ENCODE measurements at regions not wholly inside any gene's neighbourhood (a gene's known extent, or its start where the extent isn't known, plus 50 kb on each side); places are given as distances from the start of the nearest gene placed in this dataset.
"Not testable (repeated sequence)": the region's sequence is repeated elsewhere in the genome, so short reads cannot be mapped to it uniquely, and the experiment has no call there.

DNA sequence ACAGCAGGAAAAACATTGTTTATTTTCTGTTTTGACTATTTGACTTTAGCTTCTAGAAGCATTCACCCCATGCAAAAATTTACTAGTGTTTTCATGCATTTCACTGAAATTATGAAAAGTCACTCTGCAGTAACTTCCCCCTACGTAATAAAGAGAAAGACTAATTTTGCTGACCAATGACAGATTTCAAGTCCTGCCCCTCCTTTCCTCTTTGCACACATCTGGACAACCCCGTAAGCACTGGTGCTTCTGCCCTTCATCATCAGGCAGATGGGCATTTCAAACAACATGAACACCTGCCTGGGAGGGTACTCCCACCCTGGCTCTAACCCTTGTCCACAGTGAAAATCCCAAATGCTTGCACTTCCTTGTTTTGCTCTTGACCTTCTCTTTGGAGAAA, 815.0 kb upstream of the ID2 start:
- peak overlapping the region; percentile 58 for H3K4me2 ChIP-seq (ENCODE audit: low read depth, low read length, poor library complexity, severe bottlenecking)
- H3K9me2 ChIP-seq (replicated peaks; ENCODE audit: low read depth, low read length) = no peaks in the 10 kb centered on the region
- no peak overlapping the region for H3K9ac ChIP-seq (ENCODE audit: low read depth, low read length, poor library complexity, severe bottlenecking)
- H3K4me1 ChIP-seq (ENCODE audit: insufficient read depth, low read length, poor library complexity, severe bottlenecking) = peaks cover 39% of the 10 kb centered on the region
- TF ChIP-seq, protein P1, sequence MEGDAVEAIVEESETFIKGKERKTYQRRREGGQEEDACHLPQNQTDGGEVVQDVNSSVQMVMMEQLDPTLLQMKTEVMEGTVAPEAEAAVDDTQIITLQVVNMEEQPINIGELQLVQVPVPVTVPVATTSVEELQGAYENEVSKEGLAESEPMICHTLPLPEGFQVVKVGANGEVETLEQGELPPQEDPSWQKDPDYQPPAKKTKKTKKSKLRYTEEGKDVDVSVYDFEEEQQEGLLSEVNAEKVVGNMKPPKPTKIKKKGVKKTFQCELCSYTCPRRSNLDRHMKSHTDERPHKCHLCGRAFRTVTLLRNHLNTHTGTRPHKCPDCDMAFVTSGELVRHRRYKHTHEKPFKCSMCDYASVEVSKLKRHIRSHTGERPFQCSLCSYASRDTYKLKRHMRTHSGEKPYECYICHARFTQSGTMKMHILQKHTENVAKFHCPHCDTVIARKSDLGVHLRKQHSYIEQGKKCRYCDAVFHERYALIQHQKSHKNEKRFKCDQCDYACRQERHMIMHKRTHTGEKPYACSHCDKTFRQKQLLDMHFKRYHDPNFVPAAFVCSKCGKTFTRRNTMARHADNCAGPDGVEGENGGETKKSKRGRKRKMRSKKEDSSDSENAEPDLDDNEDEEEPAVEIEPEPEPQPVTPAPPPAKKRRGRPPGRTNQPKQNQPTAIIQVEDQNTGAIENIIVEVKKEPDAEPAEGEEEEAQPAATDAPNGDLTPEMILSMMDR (conservative IDR thresholded peaks at IDR 0.05; ENCODE audit: low read length) = no peak
- no peak for TF ChIP-seq EZH2phosphoT487 (IDR thresholded peaks at IDR 0.05; ENCODE audit: borderline replicate concordance)
- H3K9me3 ChIP-seq (ENCODE audit: insufficient read depth, low read depth, low read length) = no peaks in the 10 kb centered on the region
- no peak overlapping the region for H2AFZ ChIP-seq (ENCODE audit: low read length)
- no peaks in the 10 kb centered on the region for H3K27me3 ChIP-seq (ENCODE audit: insufficient read depth, low read length, poor library complexity, severe bottlenecking)
- no peaks in the 10 kb centered on the region for H4K20me1 ChIP-seq (ENCODE audit: insufficient read depth, low read length, poor library complexity, severe bottlenecking)
- H3K79me2 ChIP-seq (ENCODE audit: insufficient read depth, low read length) = no peaks in the 10 kb centered on the region
- no peak overlapping the region for H3K4me3 ChIP-seq (ENCODE audit: low read length, poor library complexity, severe bottlenecking)
- H3K36me3 ChIP-seq (ENCODE audit: insufficient read depth, low read length) = no peaks in the 10 kb centered on the region
- H3F3A ChIP-seq (ENCODE audit: low read depth) = no peaks in the 10 kb centered on the region

DNA sequence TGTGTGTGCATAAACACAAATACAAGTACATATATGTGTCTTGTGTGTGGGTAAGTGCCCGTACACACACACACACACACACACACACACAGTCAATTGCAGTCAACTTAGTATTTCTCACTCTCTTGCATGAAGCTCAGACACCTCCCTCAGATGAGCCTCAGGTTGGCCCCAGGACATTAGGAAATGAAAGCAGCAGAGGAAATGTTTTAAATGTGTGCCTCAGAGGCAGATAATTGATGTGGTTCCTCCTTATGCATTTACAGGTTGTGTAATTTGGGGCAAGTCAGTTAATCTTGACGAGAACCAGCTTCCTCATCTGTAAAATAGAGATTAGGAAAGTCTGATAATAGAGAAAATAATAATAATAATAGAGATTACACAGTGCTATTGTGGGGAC, 814.0 kb upstream of the ID2 start:
- no peaks in the 10 kb centered on the region for H3K9me2 ChIP-seq (replicated peaks; ENCODE audit: low read depth, low read length)

DNA sequence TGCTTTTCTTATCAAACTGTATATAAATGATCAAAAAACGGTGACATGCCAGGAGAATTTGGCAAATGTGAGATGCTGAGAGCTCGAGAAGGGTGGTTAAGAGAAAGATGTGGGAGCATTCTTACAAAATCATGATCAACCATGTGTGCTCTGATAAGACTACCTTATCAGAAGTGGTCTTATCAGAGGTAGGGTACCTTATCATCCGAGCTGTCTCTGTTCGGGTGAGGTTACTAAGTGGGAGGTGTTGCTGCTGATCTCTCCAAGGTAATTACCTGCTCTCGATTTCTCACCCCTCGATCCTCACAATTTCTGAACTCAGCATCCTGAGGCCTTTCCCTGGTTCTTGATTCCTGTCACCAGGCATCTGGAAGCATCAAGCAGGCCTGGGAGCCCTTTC, 813.0 kb upstream of the ID2 start:
- H3F3A ChIP-seq (ENCODE audit: low read depth) = no peaks in the 10 kb centered on the region
- peak overlapping the region; percentile 30 for H3K4me3 ChIP-seq (ENCODE audit: low read length, poor library complexity, severe bottlenecking)
- H2AFZ ChIP-seq (ENCODE audit: low read length) = no peak overlapping the region
- H3K4me2 ChIP-seq (ENCODE audit: low read depth, low read length, poor library complexity, severe bottlenecking) = peak overlapping the region; percentile 58
- H3K27me3 ChIP-seq (ENCODE audit: insufficient read depth, low read length, poor library complexity, severe bottlenecking) = no peaks in the 10 kb centered on the region
- no peaks in the 10 kb centered on the region for H3K79me2 ChIP-seq (ENCODE audit: insufficient read depth, low read length)
- H3K4me1 ChIP-seq (ENCODE audit: insufficient read depth, low read length, poor library complexity, severe bottlenecking) = peaks cover 39% of the 10 kb centered on the region
- no peaks in the 10 kb centered on the region for H3K9me3 ChIP-seq (ENCODE audit: insufficient read depth, low read depth, low read length)
- no peaks in the 10 kb centered on the region for H3K9me2 ChIP-seq (replicated peaks; ENCODE audit: low read depth, low read length)
- peak overlapping the region; percentile 7 for H3K9ac ChIP-seq (ENCODE audit: low read depth, low read length, poor library complexity, severe bottlenecking)
- H4K20me1 ChIP-seq (ENCODE audit: insufficient read depth, low read length, poor library complexity, severe bottlenecking) = no peaks in the 10 kb centered on the region
- H3K36me3 ChIP-seq (ENCODE audit: insufficient read depth, low read length) = no peaks in the 10 kb centered on the region
- TF ChIP-seq, protein P1 (conservative IDR thresholded peaks at IDR 0.05; ENCODE audit: low read length) = no peak
- TF ChIP-seq EZH2phosphoT487 (IDR thresholded peaks at IDR 0.05; ENCODE audit: borderline replicate concordance) = no peak

More for the DNA sequence above, 814.0 kb upstream of the ID2 start:
- H3K79me2 ChIP-seq (ENCODE audit: insufficient read depth, low read length) = no peaks in the 10 kb centered on the region
- peak overlapping the region; percentile 30 for H3K4me3 ChIP-seq (ENCODE audit: low read length, poor library complexity, severe bottlenecking)
- TF ChIP-seq, protein P1 (conservative IDR thresholded peaks at IDR 0.05; ENCODE audit: low read length) = no peak
- no peak; the same call in 1 of the 2 replicates for TF ChIP-seq EZH2phosphoT487 (IDR thresholded peaks at IDR 0.05; ENCODE audit: borderline replicate concordance)
- H3K36me3 ChIP-seq (ENCODE audit: insufficient read depth, low read length) = no peaks in the 10 kb centered on the region
- no peaks in the 10 kb centered on the region for H3K27me3 ChIP-seq (ENCODE audit: insufficient read depth, low read length, poor library complexity, severe bottlenecking)
- no peaks in the 10 kb centered on the region for H3K9me3 ChIP-seq (ENCODE audit: insufficient read depth, low read depth, low read length)
- H3K4me2 ChIP-seq (ENCODE audit: low read depth, low read length, poor library complexity, severe bottlenecking) = peak overlapping the region; percentile 58
- no peak overlapping the region for H2AFZ ChIP-seq (ENCODE audit: low read length)
- H3K4me1 ChIP-seq (ENCODE audit: insufficient read depth, low read length, poor library complexity, severe bottlenecking) = peaks cover 39% of the 10 kb centered on the region
- H3K9ac ChIP-seq (ENCODE audit: low read depth, low read length, poor library complexity, severe bottlenecking) = no peak overlapping the region
- H3F3A ChIP-seq (ENCODE audit: low read depth) = no peaks in the 10 kb centered on the region
- H4K20me1 ChIP-seq (ENCODE audit: insufficient read depth, low read length, poor library complexity, severe bottlenecking) = no peaks in the 10 kb centered on the region

DNA sequence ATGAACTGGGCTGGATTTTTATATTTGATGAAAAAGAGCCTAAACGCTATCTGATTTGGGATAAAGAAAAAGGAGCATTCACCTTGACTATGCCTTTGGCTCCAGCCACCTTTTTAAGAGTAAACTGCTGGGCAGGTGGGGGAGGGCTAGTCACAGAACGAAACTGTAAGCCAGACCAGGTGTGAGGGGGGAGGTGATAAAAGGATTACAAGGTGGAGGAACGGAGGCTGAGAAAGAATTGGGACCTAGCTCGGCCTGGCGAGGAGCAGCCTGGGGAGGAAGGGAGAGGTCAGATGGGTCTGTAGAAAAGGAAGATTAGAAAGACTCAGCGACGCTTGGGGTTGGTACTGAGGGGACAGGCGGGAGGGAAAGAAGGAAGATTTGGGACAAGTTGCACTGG, 805.4 kb upstream of the ID2 start:
- not testable (repeated sequence) for H3K79me2 ChIP-seq (ENCODE audit: insufficient read depth, low read length); H3K36me3 ChIP-seq (ENCODE audit: insufficient read depth, low read length); H4K20me1 ChIP-seq (ENCODE audit: insufficient read depth, low read length, poor library complexity, severe bottlenecking); H2AFZ ChIP-seq (ENCODE audit: low read length); H3K9ac ChIP-seq (ENCODE audit: low read depth, low read length, poor library complexity, severe bottlenecking); H3K9me2 ChIP-seq (replicated peaks; ENCODE audit: low read depth, low read length); H3F3A ChIP-seq (ENCODE audit: low read depth); H3K4me3 ChIP-seq (ENCODE audit: low read length, poor library complexity, severe bottlenecking); H3K27me3 ChIP-seq (ENCODE audit: insufficient read depth, low read length, poor library complexity, severe bottlenecking); H3K9me3 ChIP-seq (ENCODE audit: insufficient read depth, low read depth, low read length); H3K4me2 ChIP-seq (ENCODE audit: low read depth, low read length, poor library complexity, severe bottlenecking); H3K4me1 ChIP-seq (ENCODE audit: insufficient read depth, low read length, poor library complexity, severe bottlenecking)

DNA sequence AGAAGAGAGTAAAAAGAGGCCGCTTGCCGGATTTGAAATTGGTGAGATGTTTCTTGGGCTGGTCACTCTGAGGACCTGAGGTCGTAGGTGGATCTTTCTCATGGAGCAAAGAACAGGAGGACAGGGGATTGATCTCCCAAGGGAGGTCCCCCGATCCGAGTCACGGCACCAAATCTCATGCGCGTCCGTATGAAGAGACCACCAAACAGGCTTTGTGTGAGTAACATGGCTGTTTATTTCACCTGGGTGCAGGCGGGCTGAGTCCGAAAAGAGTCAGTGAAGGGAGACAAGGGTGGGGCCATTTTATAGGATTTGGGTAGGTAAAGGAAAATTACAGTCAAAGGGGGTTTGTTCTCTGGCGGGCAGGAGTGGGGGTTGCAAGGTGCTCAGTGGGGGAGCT, 803.6 kb upstream of the ID2 start:
- not testable (repeated sequence) for H3K79me2 ChIP-seq (ENCODE audit: insufficient read depth, low read length); H3F3A ChIP-seq (ENCODE audit: low read depth); H3K9me2 ChIP-seq (replicated peaks; ENCODE audit: low read depth, low read length); H3K4me2 ChIP-seq (ENCODE audit: low read depth, low read length, poor library complexity, severe bottlenecking); H2AFZ ChIP-seq (ENCODE audit: low read length); H3K4me3 ChIP-seq (ENCODE audit: low read length, poor library complexity, severe bottlenecking); H3K36me3 ChIP-seq (ENCODE audit: insufficient read depth, low read length); H3K9me3 ChIP-seq (ENCODE audit: insufficient read depth, low read depth, low read length); H3K9ac ChIP-seq (ENCODE audit: low read depth, low read length, poor library complexity, severe bottlenecking); H4K20me1 ChIP-seq (ENCODE audit: insufficient read depth, low read length, poor library complexity, severe bottlenecking); H3K4me1 ChIP-seq (ENCODE audit: insufficient read depth, low read length, poor library complexity, severe bottlenecking); H3K27me3 ChIP-seq (ENCODE audit: insufficient read depth, low read length, poor library complexity, severe bottlenecking)

All from Loucy (cell line).